Hepatocyte (in vitro differentiated cells): ENCODE measurements at regions not wholly inside any gene's neighbourhood (a gene's known extent, or its start where the extent isn't known, plus 50 kb on each side); places are given as distances from the start of the nearest gene placed in this dataset.

Experiments used
- DNase-seq: peaks from one replicate; pipeline ENCODE4 v3.0.0-alpha.2; 2016; ENCODE audit warnings: low spot score
- H2AFZ ChIP-seq: fragments of 200-600 bp; sonication (generic); 2 replicates; pipeline ENCODE4 v1.6.0; 2016; ENCODE audit warnings: antibody characterized with exemption, mild to moderate bottlenecking
- H3K27ac ChIP-seq: fragments of 200-600 bp; sonication (generic); 2 replicates; pipeline ENCODE4 v1.5.1; 2016; ENCODE audit warnings: mild to moderate bottlenecking
- H3K27me3 ChIP-seq: fragments of 200-600 bp; sonication (generic); 2 replicates; pipeline ENCODE4 v1.6.1; 2016
- H3K36me3 ChIP-seq: fragments of 200-600 bp; sonication (generic); replicated peaks from 2 replicates; pipeline ENCODE4 v1.5.1; 2016; ENCODE audit warnings: low read depth; ENCODE audit not compliant: insufficient read depth
- H3K4me1 ChIP-seq: fragments of 200-600 bp; sonication (generic); 2 replicates; pipeline ENCODE4 v1.5.1; 2016; ENCODE audit warnings: mild to moderate bottlenecking, moderate library complexity; ENCODE audit not compliant: insufficient read depth
- H3K4me2 ChIP-seq: fragments of 200-600 bp; sonication (generic); 2 replicates; pipeline ENCODE4 v1.6.0; 2016
- H3K4me3 ChIP-seq: fragments of 200-600 bp; sonication (generic); 2 replicates; pipeline ENCODE4 v1.5.1; 2016; ENCODE audit warnings: mild to moderate bottlenecking
- H3K79me2 ChIP-seq: fragments of 200-600 bp; sonication (generic); 2 replicates; pipeline ENCODE4 v1.6.0; 2017; ENCODE audit warnings: mild to moderate bottlenecking
- H3K9me2 ChIP-seq: fragments of 200-600 bp; sonication (generic); replicated peaks from 2 replicates; pipeline ENCODE4 v1.6.0; 2017; ENCODE audit warnings: mild to moderate bottlenecking; ENCODE audit not compliant: insufficient read depth
- H3K9me3 ChIP-seq: fragments of 200-600 bp; sonication (generic); 2 replicates; pipeline ENCODE4 v1.5.1; 2016; ENCODE audit warnings: low read depth, mild to moderate bottlenecking
- H4K20me1 ChIP-seq: fragments of 200-600 bp; sonication (generic); 2 replicates; pipeline ENCODE4 v1.6.0; 2016; ENCODE audit warnings: mild to moderate bottlenecking; ENCODE audit not compliant: insufficient read depth, poor library complexity, severe bottlenecking
- CTCF ChIP-seq: fragments of 200-600 bp; sonication (generic); IDR thresholded peaks from 2 replicates; pipeline ENCODE4 v1.5.1; 2016; ENCODE audit warnings: antibody characterized with exemption, mild to moderate bottlenecking; ENCODE audit not compliant: poor library complexity
- EZH2 ChIP-seq: fragments of 200-600 bp; sonication (generic); IDR thresholded peaks from 2 replicates; pipeline ENCODE4 v1.6.1; 2016; ENCODE audit warnings: antibody characterized with exemption, mild to moderate bottlenecking, borderline replicate concordance
- EZH2phosphoT487 ChIP-seq: fragments of 200-600 bp; sonication (generic); IDR thresholded peaks from one replicate; pipeline ENCODE4 v1.6.1; 2018; ENCODE audit warnings: antibody characterized with exemption, mild to moderate bottlenecking, low read depth, moderate library complexity; ENCODE audit not compliant: unreplicated experiment, severe bottlenecking
- WGBS: methylation state at CpG from one replicate; pipeline ENCODE4 v1.1.6; 2016; ENCODE audit warnings: low lambda C conversion rate; ENCODE audit errors: missing lambda C conversion rate; 5-methylcytosine and 5-hydroxymethylcytosine counted together

GRCh38 chr20:50260479-50261221 is 70.0 kb downstream of the CEBPB start:
- Histone ChIP-seq H3K4me1 (no peaks in the 10 kb centered on the region), H3K4me2 (no peak overlapping the region), H2AFZ (no peak overlapping the region), H3K4me3 (no peak overlapping the region), H3K9me3 (no peaks in the 10 kb centered on the region), H3K36me3 (no peaks in the 10 kb centered on the region), H3K27me3 (no peaks in the 10 kb centered on the region), H3K27ac (no peak overlapping the region), H3K9me2 (no peaks in the 10 kb centered on the region), H4K20me1 (no peaks in the 10 kb centered on the region), H3K79me2 (no peaks in the 10 kb centered on the region)
- TF ChIP-seq EZH2phosphoT487 (no peak), EZH2 (no peak), CTCF (no peak)
- WGBS = 86% methylated on average over 8 of the region's 8 CpGs
- DNase-seq = no peak

GRCh38 chr20:50261471-50262212 is 71.0 kb downstream of the CEBPB start:
- no peaks in the 10 kb centered on the region for H3K9me3 ChIP-seq
- no peak overlapping the region for H3K27ac ChIP-seq
- H3K4me3 ChIP-seq = no peak overlapping the region
- TF ChIP-seq EZH2phosphoT487 (no peak), EZH2 (no peak), CTCF (no peak)
- no peak for DNase-seq
- H3K4me1 ChIP-seq = no peaks in the 10 kb centered on the region
- no peaks in the 10 kb centered on the region for H3K79me2 ChIP-seq
- H3K27me3 ChIP-seq = no peaks in the 10 kb centered on the region
- no peak overlapping the region for H3K4me2 ChIP-seq
- no peaks in the 10 kb centered on the region for H4K20me1 ChIP-seq
- no peaks in the 10 kb centered on the region for H3K9me2 ChIP-seq
- WGBS = 94% methylated on average over 7 of the region's 7 CpGs
- H2AFZ ChIP-seq = no peak overlapping the region
- no peaks in the 10 kb centered on the region for H3K36me3 ChIP-seq

DNA sequence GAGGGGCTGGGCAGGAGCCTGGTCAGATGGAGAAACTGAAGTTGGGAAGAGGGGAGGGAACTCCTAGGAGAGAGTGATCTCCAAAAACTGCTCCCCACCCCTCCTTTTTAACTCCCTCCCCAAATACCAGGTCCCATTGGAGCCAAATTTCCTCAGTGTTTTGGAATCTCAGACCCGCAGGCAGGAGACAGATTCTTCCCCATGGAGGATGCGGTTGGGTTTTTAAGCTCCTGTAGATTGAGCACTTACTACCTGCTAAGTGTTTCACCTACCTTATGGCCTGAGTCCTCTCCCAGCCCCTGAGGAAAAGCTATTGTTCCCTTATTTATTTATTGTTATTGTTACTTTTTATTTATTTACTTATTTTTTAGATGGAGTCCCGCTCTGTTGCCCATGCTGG is 73.2 kb downstream of the CEBPB start:
- no peaks in the 10 kb centered on the region for H3K79me2 ChIP-seq
- TF ChIP-seq EZH2 (no peak), EZH2phosphoT487 (no peak), CTCF (no peak)
- H3K4me2 ChIP-seq = no peak overlapping the region
- H3K4me3 ChIP-seq = no peak overlapping the region
- H4K20me1 ChIP-seq = no peaks in the 10 kb centered on the region
- peaks cover 6% of the 10 kb centered on the region for H3K4me1 ChIP-seq
- 94% methylated on average over 3 of the region's 3 CpGs for WGBS
- no peaks in the 10 kb centered on the region for H3K36me3 ChIP-seq
- no peaks in the 10 kb centered on the region for H3K27me3 ChIP-seq
- no peaks in the 10 kb centered on the region for H3K9me2 ChIP-seq
- DNase-seq = no peak
- H3K27ac ChIP-seq = no peak overlapping the region
- H2AFZ ChIP-seq = no peak overlapping the region
- no peaks in the 10 kb centered on the region for H3K9me3 ChIP-seq
